ENCODE measurements at regions not wholly inside any gene's neighbourhood (a gene's known extent, or its start where the extent isn't known, plus 50 kb on each side); places are given as distances from the start of the nearest gene placed in this dataset.

- Histone ChIP-seq H3K27ac (no peak overlapping the region), H3K36me3 (no peaks in the 10 kb centered on the region), H3K4me1 (no peaks in the 10 kb centered on the region), H3K4me3 (no peak overlapping the region), H3K27me3 (no peaks in the 10 kb centered on the region), H3K9me3 (no peaks in the 10 kb centered on the region)
- no peak for TF ChIP-seq POLR2A (IDR thresholded peaks at IDR 0.05)
- intact Hi-C loops (cut with DNase I; ENCODE audit: low total_unique reads), result no loop called here
- DNase-seq, result no peak
- in situ Hi-C loops (cut with MboI; ENCODE audit: low sequenced_read_pairs in 4 of 4), result no loop called here
- ATAC-seq, result no peak
These were observed 198.7 kb downstream of the AASDHPPT start for GRCh38 chr11:106276126-106276525.

GRCh38 chr11:106276859-106277436, 199.5 kb downstream of the AASDHPPT start:
- H3K4me1 ChIP-seq, result no peaks in the 10 kb centered on the region
- no peak overlapping the region for H3K4me3 ChIP-seq
- no peak for DNase-seq
- no peaks in the 10 kb centered on the region for H3K36me3 ChIP-seq
- intact Hi-C loops (cut with DNase I; ENCODE audit: low total_unique reads), result no loop called here
- in situ Hi-C loops (cut with MboI; ENCODE audit: low sequenced_read_pairs in 4 of 4), result no loop called here
- no peaks in the 10 kb centered on the region for H3K9me3 ChIP-seq
- H3K27ac ChIP-seq, result no peak overlapping the region
- TF ChIP-seq CTCF (IDR thresholded peaks at IDR 0.05 in 4 of 5, conservative IDR thresholded peaks at IDR 0.05 in 1 of 5), result no peak
- no peak for TF ChIP-seq POLR2A (IDR thresholded peaks at IDR 0.05)
- H3K27me3 ChIP-seq, result no peaks in the 10 kb centered on the region
- no peak for ATAC-seq

- TF ChIP-seq CTCF (IDR thresholded peaks at IDR 0.05 in 4 of 5, conservative IDR thresholded peaks at IDR 0.05 in 1 of 5) (no peak), POLR2A (IDR thresholded peaks at IDR 0.05) (no peak)
- Histone ChIP-seq H3K9me3 (no peaks in the 10 kb centered on the region), H3K36me3 (no peaks in the 10 kb centered on the region), H3K27ac (no peak overlapping the region), H3K4me3 (no peak overlapping the region), H3K4me1 (no peaks in the 10 kb centered on the region), H3K27me3 (no peaks in the 10 kb centered on the region)
- ATAC-seq (no peak), DNase-seq (no peak)
- intact Hi-C loops (cut with DNase I; ENCODE audit: low total_unique reads) (no loop called here), in situ Hi-C loops (cut with MboI; ENCODE audit: low sequenced_read_pairs in 4 of 4) (no loop called here)
These were observed 200.0 kb downstream of the AASDHPPT start for GRCh38 chr11:106277484-106277883.

GRCh38 chr11:106278391-106278790, 200.9 kb downstream of the AASDHPPT start:
- Histone ChIP-seq H3K27me3 (no peaks in the 10 kb centered on the region), H3K4me1 (no peaks in the 10 kb centered on the region), H3K27ac (no peak overlapping the region), H3K9me3 (no peaks in the 10 kb centered on the region), H3K36me3 (no peaks in the 10 kb centered on the region), H3K4me3 (no peak overlapping the region)
- ATAC-seq, result no peak
- in situ Hi-C loops (cut with MboI; ENCODE audit: low sequenced_read_pairs in 4 of 4) (no loop called here), intact Hi-C loops (cut with DNase I; ENCODE audit: low total_unique reads) (no loop called here)
- no peak for DNase-seq
- TF ChIP-seq POLR2A (IDR thresholded peaks at IDR 0.05) (no peak), CTCF (IDR thresholded peaks at IDR 0.05 in 4 of 5, conservative IDR thresholded peaks at IDR 0.05 in 1 of 5) (no peak)

- ATAC-seq (no peak), DNase-seq (no peak)
- no peaks in the 10 kb centered on the region for H3K36me3 ChIP-seq
- no peaks in the 10 kb centered on the region for H3K27me3 ChIP-seq
- intact Hi-C loops (cut with DNase I; ENCODE audit: low total_unique reads) (no loop called here), in situ Hi-C loops (cut with MboI; ENCODE audit: low sequenced_read_pairs in 4 of 4) (no loop called here)
- no peaks in the 10 kb centered on the region for H3K4me1 ChIP-seq
- H3K4me3 ChIP-seq, result no peak overlapping the region
- no peak overlapping the region for H3K27ac ChIP-seq
- TF ChIP-seq POLR2A (IDR thresholded peaks at IDR 0.05) (no peak), CTCF (IDR thresholded peaks at IDR 0.05 in 4 of 5, conservative IDR thresholded peaks at IDR 0.05 in 1 of 5) (no peak)
- H3K9me3 ChIP-seq, result no peaks in the 10 kb centered on the region
These were observed 202.6 kb downstream of the AASDHPPT start for GRCh38 chr11:106280036-106280435.
